Skeletal muscle tissue (tissue), 3 donors: ENCODE measurements at regions not wholly inside any gene's neighbourhood (a gene's known extent, or its start where the extent isn't known, plus 50 kb on each side); places are given as distances from the start of the nearest gene placed in this dataset.
"Not testable (repeated sequence)": the region's sequence is repeated elsewhere in the genome, so short reads cannot be mapped to it uniquely, and the experiment has no call there.

Experiments
- H3K27ac ChIP-seq: one replicate; pipeline ENCODE4 v1.7.0; 2013; ENCODE audit warnings: mild to moderate bottlenecking, low read depth, low read length, inconsistent platforms
- H3K27me3 ChIP-seq, 3 donors: one replicate each; pipeline ENCODE4 v1.7.0; 2013; ENCODE audit warnings: low read length in 3 of 3; ENCODE audit not compliant: control insufficient read depth in 3 of 3, insufficient read depth in 3 of 3
- H3K36me3 ChIP-seq, 3 donors: one replicate each; pipeline ENCODE4 v1.7.0; 2013; ENCODE audit warnings: low read length in 3 of 3; ENCODE audit not compliant: control insufficient read depth in 3 of 3, insufficient read depth in 3 of 3
- H3K4me1 ChIP-seq, 3 donors: one replicate each; pipeline ENCODE4 v1.7.0; 2013; ENCODE audit warnings: low read length in 3 of 3, mild to moderate bottlenecking in 3 of 3; ENCODE audit not compliant: control insufficient read depth in 3 of 3, insufficient read depth in 3 of 3
- H3K4me3 ChIP-seq, 3 donors: one replicate each; pipeline ENCODE4 v1.7.0; 2013; ENCODE audit warnings: low read length in 3 of 3
- H3K9ac ChIP-seq, 3 donors: one replicate each; pipeline ENCODE4 v1.7.0; 2013; ENCODE audit warnings: low read length in 3 of 3, mild to moderate bottlenecking in 3 of 3, moderate library complexity in 2 of 3, low read depth in 1 of 3
- H3K9me3 ChIP-seq, 3 donors: one replicate each; pipeline ENCODE4 v1.7.0; 2013; ENCODE audit warnings: low read length in 3 of 3; ENCODE audit not compliant: control insufficient read depth in 3 of 3
- donor health status: Osteomylitis.

DNA sequence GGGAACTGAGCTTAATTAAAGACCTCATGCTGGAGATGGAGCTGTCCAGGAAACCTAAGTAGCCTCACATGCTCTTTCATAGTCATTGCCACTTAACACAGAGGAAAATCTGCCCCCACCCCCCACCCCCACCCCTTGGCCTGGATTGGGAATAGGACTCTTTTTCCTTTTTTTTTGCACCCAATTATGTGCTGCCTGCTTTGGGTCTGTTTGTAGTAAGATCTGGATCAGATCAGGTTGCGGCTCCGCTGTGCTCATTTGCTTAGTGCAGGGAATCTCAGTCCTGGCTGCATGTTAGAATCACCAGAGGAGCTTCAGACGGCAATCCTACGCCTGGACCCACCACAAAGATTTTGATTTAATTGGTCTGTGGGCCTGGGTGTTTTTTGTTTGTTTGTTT is 219.0 kb downstream of the UTP18 start:
- no peak overlapping the region for H3K27ac ChIP-seq
- peaks cover 0 to 11% (median 0%) of the 10 kb centered on the region in 3 donors for H3K27me3 ChIP-seq

GRCh38 chr17:51481370-51481769 is 221.0 kb downstream of the UTP18 start:
- H3K4me3 ChIP-seq: no peak overlapping the region
- peaks cover 0 to 4% (median under 1%) of the 10 kb centered on the region in 3 donors for H3K27me3 ChIP-seq
- H3K9me3 ChIP-seq: peaks cover 0 to 5% (median 3%) of the 10 kb centered on the region in 3 donors
- H3K4me1 ChIP-seq: no peaks in the 10 kb centered on the region
- H3K36me3 ChIP-seq: no peaks in the 10 kb centered on the region
- no peak overlapping the region for H3K9ac ChIP-seq
- H3K27ac ChIP-seq: no peak overlapping the region

More for the DNA sequence above, 219.0 kb downstream of the UTP18 start:
- Histone ChIP-seq H3K4me3 (no peak overlapping the region), H3K36me3 (no peaks in the 10 kb centered on the region), H3K9me3 (peaks cover 0 to 5% (median 3%) of the 10 kb centered on the region in 3 donors), H3K4me1 (no peaks in the 10 kb centered on the region), H3K9ac (no peak overlapping the region)

- H3K4me1 ChIP-seq, H3K9me3 ChIP-seq, H3K27ac ChIP-seq, H3K27me3 ChIP-seq, H3K4me3 ChIP-seq, H3K36me3 ChIP-seq, H3K9ac ChIP-seq: not testable (repeated sequence)
Measured at GRCh38 chr17:51482248-51482647, 221.9 kb downstream of the UTP18 start.

GRCh38 chr17:51486091-51486490 is 225.7 kb downstream of the UTP18 start:
- H3K4me3 ChIP-seq: no peak overlapping the region
- H3K27me3 ChIP-seq: peaks cover 0 to 3% (median 2%) of the 10 kb centered on the region in 3 donors
- H3K4me1 ChIP-seq: no peaks in the 10 kb centered on the region
- H3K9ac ChIP-seq: no peak overlapping the region
- no peaks in the 10 kb centered on the region for H3K36me3 ChIP-seq
- peaks cover 0 to 7% (median 3%) of the 10 kb centered on the region in 3 donors for H3K9me3 ChIP-seq
- H3K27ac ChIP-seq: no peak overlapping the region

GRCh38 chr17:51486885-51487520 is 226.7 kb downstream of the UTP18 start:
- Histone ChIP-seq H3K9ac (no peak overlapping the region), H3K36me3 (no peaks in the 10 kb centered on the region), H3K27ac (no peak overlapping the region), H3K27me3 (peaks cover 0 to 3% (median 2%) of the 10 kb centered on the region in 3 donors), H3K9me3 (peaks cover 0 to 4% (median 0%) of the 10 kb centered on the region in 3 donors), H3K4me3 (no peak overlapping the region), H3K4me1 (no peaks in the 10 kb centered on the region)

DNA sequence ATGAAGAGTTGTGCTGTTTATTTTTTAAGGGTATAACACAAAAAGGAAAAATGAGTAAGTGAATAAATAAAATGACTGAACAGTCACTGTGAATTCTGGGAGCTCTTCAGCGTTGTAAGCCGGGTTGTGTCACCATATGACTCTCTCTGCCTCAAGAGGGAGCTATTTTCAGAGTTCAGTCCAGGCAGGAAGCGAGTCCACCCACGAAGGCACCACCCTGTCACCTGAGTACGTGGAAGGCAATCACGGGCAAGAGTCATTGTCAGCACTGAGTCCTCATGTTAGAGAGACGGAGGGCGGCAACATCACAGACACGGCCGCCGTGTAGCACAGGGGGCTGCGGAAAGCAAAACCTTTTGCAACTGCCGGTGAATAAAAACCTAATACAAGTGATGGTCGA is 227.6 kb downstream of the UTP18 start:
- H3K27ac ChIP-seq: no peak overlapping the region
- no peak overlapping the region for H3K4me3 ChIP-seq
- H3K4me1 ChIP-seq: no peaks in the 10 kb centered on the region
- H3K36me3 ChIP-seq: no peaks in the 10 kb centered on the region
- peaks cover 0 to 3% (median 2%) of the 10 kb centered on the region in 3 donors for H3K27me3 ChIP-seq
- peaks cover 0 to 4% (median 0%) of the 10 kb centered on the region in 3 donors for H3K9me3 ChIP-seq
- no peak overlapping the region for H3K9ac ChIP-seq

- Histone ChIP-seq H3K4me1 (no peaks in the 10 kb centered on the region), H3K9ac (no peak overlapping the region), H3K36me3 (no peaks in the 10 kb centered on the region), H3K27me3 (peaks cover 0 to 3% (median under 1%) of the 10 kb centered on the region in 3 donors), H3K4me3 (no peak overlapping the region), H3K9me3 (peaks cover 0 to 4% (median 0%) of the 10 kb centered on the region in 3 donors), H3K27ac (no peak overlapping the region)
Measured at GRCh38 chr17:51491416-51491815, 231.1 kb downstream of the UTP18 start.

GRCh38 chr17:51493206-51493605 is 232.9 kb downstream of the UTP18 start:
- H3K27me3 ChIP-seq: no peaks in the 10 kb centered on the region
- H3K9me3 ChIP-seq: peaks cover 0 to 4% (median 0%) of the 10 kb centered on the region in 3 donors
- H3K4me3 ChIP-seq: no peak overlapping the region
- H3K36me3 ChIP-seq: no peaks in the 10 kb centered on the region
- H3K27ac ChIP-seq: no peak overlapping the region
- H3K4me1 ChIP-seq: no peaks in the 10 kb centered on the region
- H3K9ac ChIP-seq: no peak overlapping the region

- H3K36me3 ChIP-seq: no peaks in the 10 kb centered on the region
- H3K9ac ChIP-seq: no peak overlapping the region
- no peaks in the 10 kb centered on the region for H3K9me3 ChIP-seq
- H3K4me3 ChIP-seq: no peak overlapping the region
- H3K27ac ChIP-seq: no peak overlapping the region
- no peaks in the 10 kb centered on the region for H3K27me3 ChIP-seq
- H3K4me1 ChIP-seq: no peaks in the 10 kb centered on the region
Measured at GRCh38 chr17:51496378-51496777, 236.0 kb downstream of the UTP18 start.

- Histone ChIP-seq H3K9me3 (no peaks in the 10 kb centered on the region), H3K4me1 (no peaks in the 10 kb centered on the region), H3K9ac (no peak overlapping the region), H3K27me3 (no peaks in the 10 kb centered on the region), H3K36me3 (no peaks in the 10 kb centered on the region), H3K27ac (no peak overlapping the region), H3K4me3 (no peak overlapping the region)
Measured at GRCh38 chr17:51499897-51500296, 239.6 kb downstream of the UTP18 start.
